Parathyroid adenoma (tissue), 2 donors: ENCODE measurements at regions not wholly inside any gene's neighbourhood (a gene's known extent, or its start where the extent isn't known, plus 50 kb on each side); places are given as distances from the start of the nearest gene placed in this dataset.

Source experiments
- H2AFZ ChIP-seq: fragments of 300-600 bp; sonication (generic); one replicate; pipeline ENCODE4 v1.7.0; 2017; ENCODE audit warnings: antibody characterized with exemption, mild to moderate bottlenecking
- H3K27ac ChIP-seq: fragments of 300-600 bp; sonication (generic); one replicate; pipeline ENCODE4 v1.7.0; 2017
- H3K27me3 ChIP-seq: fragments of 300-600 bp; sonication (generic); one replicate; pipeline ENCODE4 v1.7.0; 2017; ENCODE audit warnings: low read length; ENCODE audit not compliant: control insufficient read depth, insufficient read depth
- H3K36me3 ChIP-seq: fragments of 300-600 bp; sonication (generic); one replicate; pipeline ENCODE4 v1.7.0; 2017; ENCODE audit warnings: low read length; ENCODE audit not compliant: control insufficient read depth, insufficient read depth
- H3K4me1 ChIP-seq: fragments of 300-600 bp; sonication (generic); one replicate; pipeline ENCODE4 v1.7.0; 2017; ENCODE audit warnings: control low read depth
- H3K4me2 ChIP-seq: fragments of 300-600 bp; sonication (generic); one replicate; pipeline ENCODE4 v1.7.0; 2017; ENCODE audit warnings: low read length
- H3K4me3 ChIP-seq: fragments of 300-600 bp; sonication (generic); one replicate; pipeline ENCODE4 v1.7.0; 2017; ENCODE audit warnings: low read depth, low read length
- H3K79me2 ChIP-seq: fragments of 300-600 bp; sonication (generic); one replicate; pipeline ENCODE4 v1.7.0; 2017; ENCODE audit warnings: control low read depth
- H3K9ac ChIP-seq: fragments of 300-600 bp; sonication (generic); one replicate; pipeline ENCODE4 v1.7.0; 2017; ENCODE audit warnings: mild to moderate bottlenecking
- H3K9me3 ChIP-seq: fragments of 300-600 bp; sonication (generic); one replicate; pipeline ENCODE4 v1.7.0; 2017; ENCODE audit warnings: low read length; ENCODE audit not compliant: control insufficient read depth
- TF ChIP-seq, protein P1 (sequence below): fragments of 300-600 bp; sonication (generic); IDR thresholded peaks from one replicate; pipeline ENCODE4 v1.7.0; 2017; ENCODE audit warnings: antibody characterized with exemption, mild to moderate bottlenecking
- donor health status: primary hyperparathyroidism.

DNA sequence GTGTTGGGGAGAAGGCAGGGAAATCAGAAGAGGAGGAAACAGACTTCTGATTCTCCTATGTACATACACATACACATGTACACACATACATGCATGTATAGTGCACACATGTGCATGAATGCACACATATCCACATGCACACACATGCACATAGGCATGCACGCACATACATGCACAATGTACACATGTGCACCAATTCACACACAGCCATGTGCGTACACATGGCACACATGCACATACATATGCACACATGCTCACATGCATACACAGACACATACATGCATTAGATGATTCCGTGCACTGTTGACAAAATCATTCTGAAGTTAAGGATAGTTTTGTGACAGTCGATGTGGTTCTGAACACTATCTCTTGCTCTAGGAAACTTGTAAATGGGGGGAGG is 214.0 kb upstream of the CDH13 start:
- TF ChIP-seq, protein P1, sequence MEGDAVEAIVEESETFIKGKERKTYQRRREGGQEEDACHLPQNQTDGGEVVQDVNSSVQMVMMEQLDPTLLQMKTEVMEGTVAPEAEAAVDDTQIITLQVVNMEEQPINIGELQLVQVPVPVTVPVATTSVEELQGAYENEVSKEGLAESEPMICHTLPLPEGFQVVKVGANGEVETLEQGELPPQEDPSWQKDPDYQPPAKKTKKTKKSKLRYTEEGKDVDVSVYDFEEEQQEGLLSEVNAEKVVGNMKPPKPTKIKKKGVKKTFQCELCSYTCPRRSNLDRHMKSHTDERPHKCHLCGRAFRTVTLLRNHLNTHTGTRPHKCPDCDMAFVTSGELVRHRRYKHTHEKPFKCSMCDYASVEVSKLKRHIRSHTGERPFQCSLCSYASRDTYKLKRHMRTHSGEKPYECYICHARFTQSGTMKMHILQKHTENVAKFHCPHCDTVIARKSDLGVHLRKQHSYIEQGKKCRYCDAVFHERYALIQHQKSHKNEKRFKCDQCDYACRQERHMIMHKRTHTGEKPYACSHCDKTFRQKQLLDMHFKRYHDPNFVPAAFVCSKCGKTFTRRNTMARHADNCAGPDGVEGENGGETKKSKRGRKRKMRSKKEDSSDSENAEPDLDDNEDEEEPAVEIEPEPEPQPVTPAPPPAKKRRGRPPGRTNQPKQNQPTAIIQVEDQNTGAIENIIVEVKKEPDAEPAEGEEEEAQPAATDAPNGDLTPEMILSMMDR, result no peak
- H3K79me2 ChIP-seq, result no peaks in the 10 kb centered on the region
- H3K4me3 ChIP-seq, result no peak overlapping the region
- no peaks in the 10 kb centered on the region for H3K4me1 ChIP-seq
- no peak overlapping the region for H3K4me2 ChIP-seq
- no peak overlapping the region for H3K27ac ChIP-seq
- no peaks in the 10 kb centered on the region for H3K27me3 ChIP-seq
- no peak overlapping the region for H2AFZ ChIP-seq
- H3K9ac ChIP-seq, result no peak overlapping the region
- no peaks in the 10 kb centered on the region for H3K36me3 ChIP-seq
- no peaks in the 10 kb centered on the region for H3K9me3 ChIP-seq

- TF ChIP-seq, protein P1, result no peak
- no peaks in the 10 kb centered on the region for H3K79me2 ChIP-seq
- no peak overlapping the region for H3K4me3 ChIP-seq
- no peak overlapping the region for H3K9ac ChIP-seq
- no peak overlapping the region for H3K27ac ChIP-seq
- no peaks in the 10 kb centered on the region for H3K27me3 ChIP-seq
- H3K9me3 ChIP-seq, result no peaks in the 10 kb centered on the region
- H3K4me2 ChIP-seq, result no peak overlapping the region
- H3K36me3 ChIP-seq, result no peaks in the 10 kb centered on the region
- no peak overlapping the region for H2AFZ ChIP-seq
- no peaks in the 10 kb centered on the region for H3K4me1 ChIP-seq
Measured at GRCh38 chr16:82405736-82406135, 221.0 kb upstream of the CDH13 start.

DNA sequence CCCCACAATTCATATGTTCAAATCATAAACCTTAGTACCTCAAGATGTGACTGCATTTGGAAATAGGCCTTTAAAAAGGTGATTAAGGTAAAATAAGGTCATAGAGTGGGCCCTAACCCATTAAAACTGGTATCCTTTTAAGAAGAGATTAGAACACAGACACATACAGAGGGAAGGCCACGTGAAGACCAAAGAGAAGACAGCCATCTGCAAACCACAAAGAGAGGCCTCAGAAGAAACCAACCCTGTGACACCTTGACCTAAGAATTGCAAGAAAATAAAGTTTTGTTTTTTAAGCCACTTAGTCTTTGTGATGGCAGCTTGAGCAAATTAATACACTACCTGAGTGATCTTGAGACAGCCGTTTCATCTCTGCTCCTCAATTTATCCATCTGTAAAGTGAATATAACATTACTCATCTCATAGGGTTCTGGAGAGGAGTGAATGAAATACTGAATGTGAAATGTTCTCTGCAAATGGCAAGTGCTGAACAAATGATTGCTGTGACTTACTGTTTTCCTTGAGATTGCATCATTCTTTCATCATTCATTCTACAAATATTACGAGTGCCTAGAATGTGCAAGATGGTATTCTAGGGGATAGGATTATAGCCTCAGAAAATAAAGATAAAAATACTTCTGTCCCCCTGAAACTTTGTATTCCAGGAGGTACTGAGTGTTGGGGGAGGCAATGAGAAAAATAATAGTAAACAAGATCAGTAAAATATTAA is 222.0 kb upstream of the CDH13 start:
- Histone ChIP-seq H3K9me3 (no peaks in the 10 kb centered on the region), H3K27ac (no peak overlapping the region), H3K27me3 (no peaks in the 10 kb centered on the region), H3K79me2 (no peaks in the 10 kb centered on the region), H3K36me3 (no peaks in the 10 kb centered on the region), H2AFZ (no peak overlapping the region), H3K4me1 (no peaks in the 10 kb centered on the region), H3K4me3 (no peak overlapping the region), H3K4me2 (no peak overlapping the region), H3K9ac (no peak overlapping the region)
- TF ChIP-seq, protein P1, result no peak

DNA sequence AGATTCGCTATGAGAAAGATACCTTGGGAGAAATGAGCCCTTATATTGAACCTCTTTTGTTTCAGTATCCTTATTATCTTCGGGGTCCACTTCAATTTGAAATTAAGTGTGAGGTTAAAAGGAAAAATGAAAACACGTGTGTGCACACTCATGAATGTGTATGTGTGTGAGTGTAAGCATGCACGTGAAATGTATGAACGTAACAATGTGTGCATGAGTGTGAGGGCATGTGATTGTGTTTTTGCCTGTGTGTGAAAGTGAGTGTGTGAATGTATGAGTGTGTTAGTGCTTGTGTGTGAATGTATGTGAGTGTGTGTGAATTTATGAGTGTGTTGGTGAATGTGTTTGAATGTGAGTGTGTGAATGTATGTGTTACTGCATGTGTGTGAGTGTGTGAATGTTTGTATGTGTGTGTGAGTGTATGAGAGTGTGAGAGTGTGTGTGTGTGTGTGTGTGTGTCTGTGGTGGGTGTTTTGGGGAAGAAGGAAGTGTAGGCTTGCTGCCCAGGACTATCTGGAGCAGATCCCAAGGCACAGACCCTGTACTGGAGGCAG is 224.0 kb upstream of the CDH13 start:
- Histone ChIP-seq H3K27ac (no peak overlapping the region), H2AFZ (no peak overlapping the region), H3K4me2 (no peak overlapping the region), H3K79me2 (no peaks in the 10 kb centered on the region), H3K27me3 (no peaks in the 10 kb centered on the region), H3K9ac (no peak overlapping the region), H3K4me1 (no peaks in the 10 kb centered on the region), H3K9me3 (no peaks in the 10 kb centered on the region), H3K36me3 (no peaks in the 10 kb centered on the region), H3K4me3 (no peak overlapping the region)
- TF ChIP-seq, protein P1, result no peak

GRCh38 chr16:82400046-82400445 is 226.7 kb upstream of the CDH13 start:
- H3K4me3 ChIP-seq, result no peak overlapping the region
- no peaks in the 10 kb centered on the region for H3K9me3 ChIP-seq
- no peaks in the 10 kb centered on the region for H3K27me3 ChIP-seq
- H3K27ac ChIP-seq, result no peak overlapping the region
- TF ChIP-seq, protein P1, result no peak
- no peaks in the 10 kb centered on the region for H3K79me2 ChIP-seq
- no peaks in the 10 kb centered on the region for H3K36me3 ChIP-seq
- H2AFZ ChIP-seq, result no peak overlapping the region
- no peak overlapping the region for H3K4me2 ChIP-seq
- H3K4me1 ChIP-seq, result no peaks in the 10 kb centered on the region
- H3K9ac ChIP-seq, result no peak overlapping the region
